Superior temporal gyrus (tissue), 1 donor: ENCODE measurements at regions not wholly inside any gene's neighbourhood (a gene's known extent, or its start where the extent isn't known, plus 50 kb on each side); places are given as distances from the start of the nearest gene placed in this dataset.
"Not testable (repeated sequence)": the region's sequence is repeated elsewhere in the genome, so short reads cannot be mapped to it uniquely, and the experiment has no call there.

Source experiments
- DNase-seq: peaks from one replicate; pipeline ENCODE4 v3.0.0-alpha.2; 2016; ENCODE audit errors: extremely low spot score

- DNase-seq, result no peak
Observed at GRCh38 chr7:142568435-142569097, 180.7 kb upstream of the PRSS1 start.

GRCh38 chr7:142567201-142568075 lies 181.8 kb upstream of the PRSS1 start:
- no peak for DNase-seq

DNA sequence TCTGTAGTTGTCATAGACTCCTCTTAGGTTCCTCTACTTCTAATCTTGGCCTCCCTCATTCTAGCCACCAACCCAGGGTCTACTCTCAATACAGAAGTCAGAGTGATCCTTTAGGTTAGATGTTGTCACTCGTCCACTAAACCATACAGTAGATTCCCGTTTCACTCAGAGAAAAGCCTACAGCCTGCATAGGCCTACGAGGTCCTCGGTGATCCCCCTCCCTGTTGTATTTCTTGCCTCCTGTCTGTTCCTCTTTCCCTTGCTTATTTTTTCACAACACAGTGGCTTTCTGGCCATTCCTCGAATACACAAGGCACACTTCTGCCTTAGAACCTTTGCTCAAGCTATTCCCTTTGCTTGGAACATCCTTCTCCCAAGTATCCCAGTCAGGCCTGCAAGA lies 183.0 kb upstream of the PRSS1 start:
- DNase-seq, result no peak

DNA sequence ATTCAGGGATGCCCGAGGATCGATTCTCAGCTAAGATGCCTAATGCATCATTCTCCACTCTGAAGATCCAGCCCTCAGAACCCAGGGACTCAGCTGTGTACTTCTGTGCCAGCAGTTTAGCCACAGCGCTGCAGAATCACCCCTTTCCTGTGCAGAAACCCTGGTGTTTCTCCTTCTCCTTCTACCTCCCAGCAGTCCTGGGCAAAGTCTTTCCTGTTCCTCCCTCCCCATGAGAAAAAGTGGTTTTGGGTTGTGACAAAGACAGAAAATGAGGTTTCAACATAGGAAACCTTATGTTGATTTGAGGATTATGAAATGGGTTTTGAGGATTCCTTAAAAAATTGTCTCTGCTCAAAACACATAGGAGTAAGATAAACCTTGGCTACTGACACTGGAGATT lies 185.1 kb upstream of the PRSS1 start:
- not testable (repeated sequence) for DNase-seq

DNA sequence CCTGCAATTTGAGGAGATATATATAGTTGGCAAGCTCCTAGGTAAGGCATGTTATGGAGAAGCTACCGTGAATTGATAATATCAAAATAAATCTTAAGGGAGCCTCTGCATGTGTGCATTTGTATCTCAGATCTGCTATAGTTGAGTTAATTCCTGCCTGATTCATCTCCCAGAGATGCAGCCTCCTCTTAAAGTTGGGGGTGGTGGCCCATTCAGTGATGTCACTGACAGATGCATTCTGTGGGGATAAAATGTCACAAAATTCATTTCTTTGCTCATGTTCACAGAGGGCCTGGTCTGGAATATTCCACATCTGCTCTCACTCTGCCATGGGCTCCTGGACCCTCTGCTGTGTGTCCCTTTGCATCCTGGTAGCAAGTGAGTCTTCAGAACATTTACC lies 185.8 kb upstream of the PRSS1 start:
- DNase-seq, result no peak

DNA sequence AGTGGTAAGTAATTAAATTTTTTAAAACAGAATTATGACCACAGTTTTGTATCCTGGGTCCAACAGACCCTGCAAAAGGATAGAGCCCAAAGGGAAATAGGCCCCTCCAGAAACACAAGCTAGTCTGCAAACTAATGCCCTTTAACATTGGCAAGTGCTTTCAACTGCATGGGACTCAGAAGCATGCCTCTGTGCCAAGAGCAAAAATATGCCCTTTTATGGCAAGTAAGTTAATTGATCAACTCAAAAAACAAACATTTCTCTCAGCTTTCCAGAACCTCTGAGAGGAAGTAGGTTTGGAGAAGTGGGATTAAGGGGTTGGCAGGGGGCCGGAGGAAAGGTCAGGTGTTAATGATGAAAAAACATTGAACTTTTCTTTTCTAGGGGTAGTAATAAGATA lies 186.6 kb upstream of the PRSS1 start:
- no peak for DNase-seq

- not testable (repeated sequence) for DNase-seq
Observed at GRCh38 chr7:142561396-142561795, 187.9 kb upstream of the PRSS1 start.

- DNase-seq, result not testable (repeated sequence)
Observed at GRCh38 chr7:142560770-142561169, 188.5 kb upstream of the PRSS1 start.

- no peak for DNase-seq
Observed at GRCh38 chr7:142560166-142560565, 189.1 kb upstream of the PRSS1 start.

DNA sequence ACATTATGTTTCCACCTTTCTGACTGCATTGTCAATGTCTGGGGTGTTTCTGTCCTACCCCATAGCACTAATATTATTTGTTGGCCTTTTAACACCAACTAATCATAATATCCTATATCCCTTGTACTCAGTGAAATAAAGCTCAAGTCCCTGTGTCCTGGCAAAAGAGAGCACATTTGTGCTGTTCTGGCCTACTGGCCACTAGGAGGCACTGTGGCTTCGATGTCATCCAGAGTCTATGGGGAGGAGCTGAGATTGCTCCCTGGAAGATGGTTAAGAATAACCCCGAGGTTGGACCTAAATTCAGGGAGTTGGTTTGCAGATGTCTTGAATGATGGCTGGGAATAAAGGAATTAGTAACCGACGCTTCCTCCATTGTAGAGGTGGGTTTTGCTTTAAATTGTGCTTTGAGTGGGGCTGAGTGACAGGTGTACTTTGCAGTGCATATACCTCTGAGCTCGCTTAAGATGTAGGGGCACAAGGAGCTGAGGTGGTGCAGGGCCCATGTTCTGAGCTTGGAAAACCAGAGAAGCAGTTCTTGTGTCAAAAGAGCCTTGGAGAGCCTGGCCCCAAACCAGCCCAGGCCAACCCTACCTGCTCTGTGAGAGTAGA lies 191.2 kb upstream of the PRSS1 start:
- DNase-seq, result no peak

DNA sequence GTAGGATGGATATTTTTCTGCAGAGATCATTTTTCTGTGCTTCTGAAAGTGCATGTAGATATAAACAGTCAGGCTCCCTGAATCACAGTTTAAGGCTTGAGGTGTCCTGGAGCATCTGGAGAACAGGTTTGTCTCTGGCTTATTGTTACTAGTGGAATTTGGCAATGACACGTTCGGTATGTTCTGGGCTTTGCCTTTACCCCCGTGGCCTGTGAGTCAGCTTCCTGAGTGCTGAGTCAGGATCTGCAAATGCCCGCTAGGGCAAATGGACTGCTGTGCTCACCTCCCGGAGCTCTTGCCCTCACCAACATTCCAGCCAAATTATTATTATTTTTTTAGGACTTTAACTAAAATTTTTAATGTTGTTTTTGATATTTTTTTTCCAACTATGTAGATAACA lies 192.5 kb upstream of the PRSS1 start:
- no peak for DNase-seq

DNA sequence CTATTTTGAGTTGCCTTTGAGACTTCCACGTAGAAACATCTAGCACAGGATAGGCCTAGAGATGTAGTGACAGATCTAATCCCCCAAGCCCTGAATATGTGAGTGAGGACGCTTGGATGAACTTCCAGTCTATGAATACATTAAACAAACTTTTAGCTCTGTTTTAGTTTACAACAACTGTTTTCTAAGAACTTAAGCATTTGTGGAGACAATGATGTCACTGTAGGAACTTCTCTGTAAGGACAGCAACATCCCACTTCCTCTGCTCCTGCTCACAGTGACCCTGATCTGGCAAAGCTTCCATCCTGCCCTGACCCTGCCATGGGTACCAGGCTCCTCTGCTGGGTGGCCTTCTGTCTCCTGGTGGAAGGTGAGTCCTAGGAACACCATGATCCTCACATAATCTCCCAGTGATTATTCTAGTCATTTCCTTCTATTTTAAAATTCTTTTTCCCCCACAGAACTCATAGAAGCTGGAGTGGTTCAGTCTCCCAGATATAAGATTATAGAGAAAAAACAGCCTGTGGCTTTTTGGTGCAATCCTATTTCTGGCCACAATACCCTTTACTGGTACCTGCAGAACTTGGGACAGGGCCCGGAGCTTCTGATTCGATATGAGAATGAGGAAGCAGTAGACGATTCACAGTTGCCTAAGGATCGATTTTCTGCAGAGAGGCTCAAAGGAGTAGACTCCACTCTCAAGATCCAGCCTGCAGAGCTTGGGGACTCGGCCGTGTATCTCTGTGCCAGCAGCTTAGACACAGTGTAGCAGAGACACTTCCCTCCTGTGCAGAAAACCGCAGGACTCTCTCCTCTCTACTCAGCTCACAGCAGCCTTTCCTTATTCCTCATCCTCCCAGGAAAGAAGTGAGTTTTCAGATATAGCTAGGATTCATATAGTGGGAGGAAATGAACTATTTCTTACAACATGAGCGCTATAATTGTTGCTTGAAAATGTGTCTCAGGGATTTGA lies 194.4 kb upstream of the PRSS1 start:
- no peak for DNase-seq

- DNase-seq, result no peak
Observed at GRCh38 chr7:142553216-142553615, 196.1 kb upstream of the PRSS1 start.

- DNase-seq, result no peak
Observed at GRCh38 chr7:142548978-142549377, 200.3 kb upstream of the PRSS1 start.

GRCh38 chr7:142546452-142546851 lies 202.8 kb upstream of the PRSS1 start:
- DNase-seq, result no peak

DNA sequence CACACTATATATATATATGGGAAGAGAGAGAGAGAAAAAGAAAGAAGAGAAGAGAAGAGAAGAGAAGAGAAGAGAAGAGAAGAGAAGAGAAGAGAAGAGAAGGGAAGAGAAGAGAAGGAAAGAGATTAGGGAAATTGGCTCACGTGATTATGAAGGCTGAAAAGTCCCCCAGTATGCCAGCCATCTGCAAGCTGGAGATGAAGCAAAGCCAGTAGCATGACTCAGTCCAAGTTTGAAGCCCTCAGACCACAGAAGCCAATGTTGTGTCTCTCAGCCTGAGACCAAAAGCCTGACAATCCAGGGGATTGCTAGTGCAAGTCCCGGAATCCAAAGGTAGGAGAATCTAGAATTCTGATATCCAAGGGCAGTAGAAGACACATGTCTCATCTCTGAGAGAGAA lies 206.3 kb upstream of the PRSS1 start:
- no peak for DNase-seq

DNA sequence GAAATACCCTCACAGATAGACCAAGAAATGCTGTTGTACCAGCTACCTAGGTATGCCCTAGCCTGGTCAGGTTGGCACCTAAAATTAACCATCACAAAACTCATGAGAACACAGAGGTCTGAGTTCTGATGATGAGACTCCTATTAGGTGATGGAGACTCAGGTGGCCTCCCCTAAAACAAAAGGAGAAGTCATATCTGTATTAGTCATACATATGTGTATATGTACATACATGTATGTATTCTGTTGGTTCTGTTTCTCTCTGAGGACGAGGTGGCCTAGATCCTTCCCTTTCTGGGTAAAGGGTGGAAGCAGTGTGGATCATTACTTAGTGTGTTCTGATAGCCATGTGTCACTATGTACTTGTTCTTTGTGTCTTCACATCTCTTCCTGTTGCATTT lies 207.2 kb upstream of the PRSS1 start:
- no peak for DNase-seq

DNA sequence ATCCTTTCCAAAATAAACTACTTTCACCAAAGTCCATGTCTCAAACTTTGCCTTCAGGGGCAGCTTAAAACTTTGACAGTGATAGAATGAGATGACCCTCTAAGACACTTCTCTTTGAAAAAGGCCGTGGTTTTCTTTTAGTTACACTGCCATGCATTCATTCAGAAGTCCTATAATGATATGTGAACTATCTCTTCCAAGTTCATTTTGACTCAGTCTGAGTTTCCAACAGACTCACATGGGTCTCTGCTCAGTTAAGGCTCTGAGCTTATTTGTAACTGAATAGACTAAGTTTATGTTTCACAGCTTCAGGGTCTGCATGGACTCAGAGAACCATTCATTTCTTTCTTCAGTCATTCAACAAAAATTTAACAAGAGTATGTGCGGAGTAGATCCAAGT lies 208.9 kb upstream of the PRSS1 start:
- DNase-seq, result no peak

DNA sequence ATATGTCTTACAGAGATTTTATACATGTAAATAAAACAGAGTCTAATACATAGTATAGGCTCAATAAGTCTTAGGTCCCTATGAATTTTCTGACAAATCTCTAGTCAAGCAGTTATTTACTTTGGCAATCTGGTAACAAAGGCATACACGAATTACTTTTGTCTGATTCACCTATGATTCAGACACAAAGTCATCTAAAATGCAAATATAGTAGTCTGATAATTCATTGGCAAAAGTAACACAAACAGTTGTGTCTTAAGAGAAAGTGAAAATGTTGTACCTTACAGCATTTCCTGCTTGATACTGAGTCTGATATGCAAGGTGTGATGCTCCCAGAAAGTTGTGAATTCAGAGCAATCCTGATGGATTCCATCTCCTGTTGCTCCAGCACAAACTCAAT lies 209.4 kb upstream of the PRSS1 start:
- no peak for DNase-seq

DNA sequence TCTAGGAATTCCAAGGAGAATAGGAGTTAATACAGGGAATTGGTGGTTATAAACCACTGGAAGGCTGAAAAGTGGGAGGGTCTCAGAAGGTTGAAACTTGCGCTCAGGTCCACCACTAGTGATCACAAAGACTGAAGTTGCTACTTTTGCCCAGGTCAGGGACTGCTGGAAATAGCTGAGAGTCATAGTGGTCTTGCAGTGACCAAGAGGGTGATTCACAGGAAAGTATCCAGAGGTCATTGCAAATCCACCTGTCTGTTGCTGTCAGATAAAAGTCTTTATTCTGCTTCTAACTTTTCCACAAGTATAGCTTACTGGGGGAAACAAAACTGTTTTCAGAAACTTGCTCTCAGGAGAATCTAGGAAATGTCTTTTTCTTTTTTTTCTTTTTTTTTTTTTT lies 211.5 kb upstream of the PRSS1 start:
- no peak for DNase-seq

DNA sequence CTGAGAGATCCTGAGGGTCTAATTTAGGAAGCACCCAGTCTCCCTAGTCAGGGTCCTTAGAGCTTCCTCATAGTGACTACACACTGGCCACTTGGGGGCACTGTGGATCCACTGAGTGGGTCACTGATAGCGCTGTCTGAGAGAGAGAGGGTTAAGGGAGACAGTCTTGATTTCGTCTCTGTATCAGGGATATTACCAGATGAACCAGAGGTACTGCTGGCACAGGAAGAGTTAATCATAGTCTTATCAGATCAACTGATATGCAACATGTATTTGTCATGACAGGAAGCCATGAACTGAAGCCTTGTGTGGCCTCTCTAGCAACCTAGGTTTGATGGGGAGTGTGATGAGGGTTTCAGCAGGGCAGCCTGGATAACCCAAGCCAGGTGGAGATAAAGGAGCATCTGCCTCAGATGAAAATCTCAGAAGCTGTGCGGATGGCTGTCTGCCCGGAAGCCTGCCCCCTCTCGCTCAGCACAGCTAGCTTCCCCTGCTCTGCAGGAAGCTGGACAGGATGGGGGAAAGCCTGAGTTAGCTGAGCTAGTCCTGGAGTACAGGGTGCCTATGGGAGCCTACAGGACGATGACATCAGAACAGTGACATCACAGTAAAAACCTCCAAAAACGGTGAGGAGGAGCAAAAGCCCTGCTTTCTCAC lies 214.0 kb upstream of the PRSS1 start:
- peak; percentile 75 for DNase-seq
